H1 (cell line): ENCODE measurements at regions not wholly inside any gene's neighbourhood (a gene's known extent, or its start where the extent isn't known, plus 50 kb on each side); places are given as distances from the start of the nearest gene placed in this dataset.

Experiments used
- CTCF ChIA-PET: fragments of 300-600 bp; sonication (Branson Sonifier 250); formaldehyde crosslinking; loops from one replicate; lab custom pipeline; 2021; ENCODE audit not compliant: partially characterized antibody; lab: Charles Lee
- POLR2A ChIA-PET: fragments of 300-600 bp; sonication (Branson Sonifier 250); formaldehyde crosslinking; loops from one replicate; lab custom pipeline; 2021; ENCODE audit warnings: inconsistent platforms; ENCODE audit not compliant: partially characterized antibody; lab: Charles Lee
- DNase-seq, 2 experiments: peaks; one replicate each; pipeline versions ENCODE4 v3.0.0 to v3.0.0-alpha.2; 2010 to 2022; ENCODE audit warnings: low spot score in 2 of 2, low read depth in 1 of 2, mixed read lengths in 1 of 2
- FAIRE-seq: peaks from 2 replicates; lab custom pipeline; 2011; peaks lifted over from hg19 to GRCh38; lab: Jason Lieb, UNC
- H2AFZ ChIP-seq: 2 replicates; pipeline ENCODE4 v1.8.1; 2012; ENCODE audit warnings: low read length, inconsistent platforms
- H2AK5ac ChIP-seq: 2 replicates; pipeline ENCODE4 v1.6.1; 2013; ENCODE audit warnings: low read depth, low read length
- H2BK120ac ChIP-seq: replicated peaks from 2 replicates; pipeline ENCODE3; 2013; ENCODE audit warnings: low read depth, low read length, inconsistent platforms
- H2BK12ac ChIP-seq: 2 replicates; pipeline ENCODE4 v1.6.1; 2013; ENCODE audit warnings: low read depth, low read length
- H2BK15ac ChIP-seq: 2 replicates; pipeline ENCODE4 v1.6.1; 2013; ENCODE audit warnings: low read length
- H2BK20ac ChIP-seq: 2 replicates; pipeline ENCODE4 v1.6.1; 2013; ENCODE audit warnings: low read length
- H2BK5ac ChIP-seq: 2 replicates; pipeline ENCODE4 v1.6.1; 2013; ENCODE audit warnings: low read depth, low read length
- H3K14ac ChIP-seq: 2 replicates; pipeline ENCODE4 v1.6.1; 2013; ENCODE audit warnings: inconsistent platforms; ENCODE audit not compliant: insufficient read length
- H3K18ac ChIP-seq: 2 replicates; pipeline ENCODE4 v1.6.1; 2013; ENCODE audit warnings: low read length; ENCODE audit errors: extremely low read depth
- H3K23ac ChIP-seq: 2 replicates; pipeline ENCODE4 v1.6.1; 2013; ENCODE audit warnings: inconsistent platforms; ENCODE audit not compliant: insufficient read length
- H3K23me2 ChIP-seq: 2 replicates; pipeline ENCODE4 v1.6.1; 2013; ENCODE audit warnings: low read depth, low read length
- H3K27ac ChIP-seq: 2 replicates; pipeline ENCODE4 v1.6.1; 2011; ENCODE audit warnings: low read depth, low read length, inconsistent platforms
- H3K27me3 ChIP-seq, 4 experiments: replicated peaks in 1 of 4; 1 replicate in 1 of 4; 2 replicates in 3 of 4; pipeline versions ENCODE4 v1.6.1 to v1.8.1; 2011 to 2013; ENCODE audit warnings: low read length in 3 of 4, mild to moderate bottlenecking in 3 of 4, inconsistent platforms in 2 of 4, mixed read lengths in 2 of 4, moderate library complexity in 1 of 4; ENCODE audit not compliant: control insufficient read depth in 3 of 4, insufficient read depth in 3 of 4; ENCODE audit errors: extremely low read depth in 1 of 4
- H3K36me3 ChIP-seq, 4 experiments: 2 replicates each; pipeline versions ENCODE4 v1.6.1 to v1.8.1; 2011 to 2013; ENCODE audit warnings: mild to moderate bottlenecking in 4 of 4, low read length in 3 of 4, moderate library complexity in 2 of 4, control low read depth in 1 of 4, inconsistent platforms in 1 of 4; ENCODE audit not compliant: insufficient read depth in 4 of 4, control insufficient read depth in 2 of 4
- H3K4ac ChIP-seq: replicated peaks from 2 replicates; pipeline ENCODE3; 2013; ENCODE audit warnings: low read length, low read depth, mixed read lengths, inconsistent platforms; ENCODE audit not compliant: insufficient read length
- H3K4me1 ChIP-seq, 4 experiments: replicated peaks in 1 of 4; 1 replicate in 1 of 4; 2 replicates in 3 of 4; pipeline versions ENCODE4 v1.6.1 to v1.8.1; 2011 to 2013; ENCODE audit warnings: low read length in 3 of 4, inconsistent platforms in 2 of 4, mixed read lengths in 1 of 4; ENCODE audit not compliant: insufficient read depth in 4 of 4, control insufficient read depth in 3 of 4
- H3K4me2 ChIP-seq, 2 experiments: 2 replicates each; pipeline versions ENCODE4 v1.6.1 to v1.8.1; 2011 to 2013; ENCODE audit warnings: low read depth in 2 of 2, low read length in 2 of 2, control low read depth in 1 of 2, inconsistent platforms in 1 of 2, mild to moderate bottlenecking in 1 of 2; ENCODE audit not compliant: insufficient read depth in 1 of 2
- H3K4me3 ChIP-seq, 4 experiments: fragments of 200-600, 300-600 bp in 1 of 4; sonication (generic), shearing (Covaris generic), sonication (Bioruptor Twin) in 1 of 4; 2 replicates each; pipeline versions ENCODE4 v1.5.1 to v1.8.1; 2011 to 2016; ENCODE audit warnings: low read length in 4 of 4, low read depth in 3 of 4, control low read depth in 2 of 4, inconsistent platforms in 2 of 4, mild to moderate bottlenecking in 2 of 4, mixed read lengths in 1 of 4, moderate library complexity in 1 of 4; ENCODE audit not compliant: insufficient read depth in 2 of 4; ENCODE audit errors: extremely low read depth in 1 of 4
- H3K56ac ChIP-seq: replicated peaks from 2 replicates; pipeline ENCODE3; 2013; ENCODE audit warnings: low read depth, mild to moderate bottlenecking, mixed read lengths, low read length, inconsistent platforms; ENCODE audit not compliant: insufficient read length
- H3K79me1 ChIP-seq: 2 replicates; pipeline ENCODE4 v1.6.1; 2013; ENCODE audit warnings: low read depth, low read length, control low read depth
- H3K79me2 ChIP-seq, 2 experiments: 2 replicates each; pipeline versions ENCODE4 v1.6.1 to v1.8.1; 2012 to 2013; ENCODE audit warnings: low read length in 2 of 2, mild to moderate bottlenecking in 2 of 2, inconsistent platforms in 1 of 2; ENCODE audit not compliant: insufficient read depth in 2 of 2, control insufficient read depth in 1 of 2
- H3K9ac ChIP-seq, 4 experiments: replicated peaks in 1 of 4; 1 replicate in 1 of 4; 2 replicates in 3 of 4; pipeline versions ENCODE4 v1.6.1 to v1.8.1; 2011 to 2013; ENCODE audit warnings: low read depth in 3 of 4, low read length in 3 of 4, control low read depth in 2 of 4, mild to moderate bottlenecking in 2 of 4, moderate library complexity in 2 of 4, inconsistent platforms in 1 of 4; ENCODE audit errors: extremely low read depth in 1 of 4
- H3K9me3 ChIP-seq, 2 experiments: 2 replicates each; pipeline versions ENCODE4 v1.6.1 to v1.8.1; 2012 to 2013; ENCODE audit warnings: mild to moderate bottlenecking in 2 of 2, moderate library complexity in 2 of 2, control low read depth in 1 of 2, inconsistent platforms in 1 of 2, low read depth in 1 of 2, low read length in 1 of 2, mixed read lengths in 1 of 2; ENCODE audit not compliant: insufficient read depth in 2 of 2
- H4K20me1 ChIP-seq, 2 experiments: replicated peaks in 1 of 2; 2 replicates each; pipeline versions ENCODE3 to v1.8.1; 2011 to 2013; ENCODE audit warnings: inconsistent platforms in 2 of 2, low read length in 2 of 2, mild to moderate bottlenecking in 1 of 2; ENCODE audit not compliant: insufficient read depth in 2 of 2, control insufficient read depth in 1 of 2
- H4K5ac ChIP-seq: 2 replicates; pipeline ENCODE4 v1.6.1; 2013; ENCODE audit warnings: low read length, low read depth, mixed read lengths, inconsistent platforms; ENCODE audit not compliant: insufficient read length
- H4K8ac ChIP-seq: 2 replicates; pipeline ENCODE4 v1.8.0; 2013; ENCODE audit warnings: mild to moderate bottlenecking, moderate library complexity, low read length, inconsistent platforms; ENCODE audit not compliant: insufficient read depth; ENCODE audit errors: extremely low read depth
- H4K91ac ChIP-seq: replicated peaks from 2 replicates; pipeline ENCODE3; 2013; ENCODE audit warnings: low read length, mixed read lengths, inconsistent platforms; ENCODE audit not compliant: insufficient read length
- BRCA1 ChIP-seq: IDR thresholded peaks from 2 replicates; pipeline ENCODE4 v1.6.1; 2012; ENCODE audit warnings: low read depth, low read length, improper control_type of control experiment
- CTBP2 ChIP-seq: IDR thresholded peaks from 2 replicates; pipeline ENCODE4 v1.7.0; 2011; ENCODE audit warnings: borderline replicate concordance, mild to moderate bottlenecking, moderate library complexity, mixed read lengths, low read length; ENCODE audit not compliant: insufficient read depth, insufficient read length
- GTF2F1 ChIP-seq: IDR thresholded peaks from 2 replicates; pipeline ENCODE4 v1.6.1; 2012; ENCODE audit warnings: low read depth, low read length, improper control_type of control experiment, borderline replicate concordance
- HDAC2 ChIP-seq, 2 experiments: fragments of 300-600 bp in 1 of 2; sonication (generic) in 1 of 2; IDR thresholded peaks; 2 replicates each; pipeline ENCODE4 v1.6.1; 2011 to 2012; ENCODE audit warnings: low read depth in 2 of 2, low read length in 2 of 2, mild to moderate bottlenecking in 2 of 2, moderate library complexity in 2 of 2, borderline replicate concordance in 1 of 2, inconsistent platforms in 1 of 2
- HDAC6 ChIP-seq: IDR thresholded peaks from one replicate; pipeline ENCODE4 v1.7.1; 2012; ENCODE audit warnings: low read depth, mild to moderate bottlenecking, inconsistent platforms, low read length, moderate library complexity
- KDM5A ChIP-seq: fragments of 200-600 bp; IDR thresholded peaks from 2 replicates; pipeline ENCODE4 v1.7.1; 2012; ENCODE audit warnings: mild to moderate bottlenecking, low read length, inconsistent platforms, mixed read lengths
- NRF1 ChIP-seq: IDR thresholded peaks from 2 replicates; pipeline ENCODE4 v1.6.1; 2011; ENCODE audit warnings: mild to moderate bottlenecking, low read depth, low read length, improper control_type of control experiment
- POLR2AphosphoS5 ChIP-seq: IDR thresholded peaks from 2 replicates; pipeline ENCODE4 v1.6.1; 2011; ENCODE audit warnings: low read depth, low read length
- SRF ChIP-seq: IDR thresholded peaks from 2 replicates; pipeline ENCODE4 v1.6.1; 2011; ENCODE audit warnings: mild to moderate bottlenecking, low read depth, low read length, moderate library complexity
- TEAD4 ChIP-seq: IDR thresholded peaks from 2 replicates; pipeline ENCODE4 v1.6.1; 2012; ENCODE audit warnings: low read depth, low read length, inconsistent platforms, mixed read lengths
- WGBS, 2 experiments: shearing (Covaris generic) in 1 of 2; methylation state at CpG; one replicate each; pipeline versions ENCODE4 v1.1.6 to v1.1.7; 2013 to 2015; ENCODE audit warnings: low lambda C conversion rate in 2 of 2, mixed read lengths in 2 of 2, inconsistent platforms in 1 of 2, low coverage in 1 of 2, missing lambda C conversion rate in 1 of 2; ENCODE audit not compliant: insufficient replicate concordance in 2 of 2, insufficient coverage in 1 of 2, insufficient read length in 1 of 2; ENCODE audit errors: extremely low coverage in 1 of 2, missing lambda C conversion rate in 1 of 2; 5-methylcytosine and 5-hydroxymethylcytosine counted together
- TF ChIP-seq, protein P1 (sequence below): IDR thresholded peaks from 2 replicates; pipeline ENCODE4 v1.6.1; 2012; ENCODE audit warnings: inconsistent platforms
- TF ChIP-seq, protein P2 (sequence below): IDR thresholded peaks from 2 replicates; pipeline ENCODE4 v1.6.1; 2012; ENCODE audit warnings: low read length, inconsistent platforms

- Histone ChIP-seq H4K8ac (no peak overlapping the region), H3K18ac (no peak overlapping the region), H3K4me2 (peak overlapping the region in 1 of 2 experiments; percentile 16; a peak in 1 of 4 replicates), H3K27me3 (no peaks in the 10 kb centered on the region), H3K9ac (no peak overlapping the region), H3K56ac (no peak overlapping the region), H3K27ac (no peak overlapping the region), H2AFZ (no peak overlapping the region), H3K79me1 (no peaks in the 10 kb centered on the region), H3K23ac (no peak overlapping the region), H3K4me3 (peak overlapping the region in 1 of 4 experiments; percentile 30; a peak in 1 of 8 replicates), H4K20me1 (no peaks in the 10 kb centered on the region), H4K91ac (no peak overlapping the region), H2BK120ac (no peak overlapping the region), H2AK5ac (no peak overlapping the region), H3K9me3 (no peaks in the 10 kb centered on the region), H3K4me1 (peaks cover 0 to 12% (median 0%) of the 10 kb centered on the region in 4 experiments; a peak in 1 of 7 replicates), H2BK15ac (no peak overlapping the region), H2BK5ac (no peak overlapping the region), H3K4ac (no peak overlapping the region), H2BK12ac (no peak overlapping the region), H3K14ac (no peak overlapping the region), H3K79me2 (no peaks in the 10 kb centered on the region), H4K5ac (no peak overlapping the region), H3K36me3 (no peaks in the 10 kb centered on the region), H3K23me2 (no peaks in the 10 kb centered on the region), H2BK20ac (no peak overlapping the region)
- no peak for DNase-seq
- ChIA-PET POLR2A (interaction anchor here (0.6 kb wide), 1 partner anchor 81 kb away, joined by 4 read pairs; no protein-coding TSS in a partner anchor), CTCF (interaction anchor here (1.7 kb wide), 1 partner anchor 9 kb away, joined by 5 read pairs; no protein-coding TSS in a partner anchor)
- 90% methylated on average over 2 of the region's 2 CpGs; no CpG with 5 or more reads in 1 of the 2 experiments for WGBS, 2 experiments
- FAIRE-seq, result no peak
- TF ChIP-seq NRF1 (no peak), POLR2AphosphoS5 (no peak), CTBP2 (no peak), HDAC6 (no peak), TEAD4 (no peak), SRF (no peak), BRCA1 (no peak), HDAC2 (IDR thresholded peaks at IDR 0.05; ENCODE audit: borderline replicate concordance in 1 of 2, low read depth in 2 of 2, low read length in 2 of 2) (no peak), GTF2F1 (no peak), KDM5A (no peak)
- TF ChIP-seq, protein P1, sequence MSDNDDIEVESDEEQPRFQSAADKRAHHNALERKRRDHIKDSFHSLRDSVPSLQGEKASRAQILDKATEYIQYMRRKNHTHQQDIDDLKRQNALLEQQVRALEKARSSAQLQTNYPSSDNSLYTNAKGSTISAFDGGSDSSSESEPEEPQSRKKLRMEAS, result no peak
- TF ChIP-seq, protein P2, sequence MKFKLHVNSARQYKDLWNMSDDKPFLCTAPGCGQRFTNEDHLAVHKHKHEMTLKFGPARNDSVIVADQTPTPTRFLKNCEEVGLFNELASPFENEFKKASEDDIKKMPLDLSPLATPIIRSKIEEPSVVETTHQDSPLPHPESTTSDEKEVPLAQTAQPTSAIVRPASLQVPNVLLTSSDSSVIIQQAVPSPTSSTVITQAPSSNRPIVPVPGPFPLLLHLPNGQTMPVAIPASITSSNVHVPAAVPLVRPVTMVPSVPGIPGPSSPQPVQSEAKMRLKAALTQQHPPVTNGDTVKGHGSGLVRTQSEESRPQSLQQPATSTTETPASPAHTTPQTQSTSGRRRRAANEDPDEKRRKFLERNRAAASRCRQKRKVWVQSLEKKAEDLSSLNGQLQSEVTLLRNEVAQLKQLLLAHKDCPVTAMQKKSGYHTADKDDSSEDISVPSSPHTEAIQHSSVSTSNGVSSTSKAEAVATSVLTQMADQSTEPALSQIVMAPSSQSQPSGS, result no peak
Observed at GRCh38 chr14:39673270-39673711, 241.1 kb upstream of the FBXO33 start.
